CD14-positive monocyte (primary cell): ENCODE measurements at regions not wholly inside any gene's neighbourhood (a gene's known extent, or its start where the extent isn't known, plus 50 kb on each side); places are given as distances from the start of the nearest gene placed in this dataset.
"Not testable (repeated sequence)": the region's sequence is repeated elsewhere in the genome, so short reads cannot be mapped to it uniquely, and the experiment has no call there.

Source experiments
- DNase-seq, 3 donors: peaks; one replicate each; pipeline ENCODE4 v3.0.0-alpha.2; 2011 to 2022
- H2AFZ ChIP-seq: 2 replicates; pipeline ENCODE4 v1.6.0; 2012; ENCODE audit warnings: mild to moderate bottlenecking, low read depth, low read length, inconsistent platforms; ENCODE audit not compliant: insufficient read depth, poor library complexity, severe bottlenecking
- H3K27ac ChIP-seq, 2 donors: 1 replicate in 1 of 2; 2 replicates in 1 of 2; pipeline ENCODE4 v1.5.1; 2012 to 2013; ENCODE audit warnings: low read length in 2 of 2, control low read depth in 1 of 2, inconsistent platforms in 1 of 2, low read depth in 1 of 2, mild to moderate bottlenecking in 1 of 2
- H3K27me3 ChIP-seq, 2 donors: one replicate each; pipeline versions ENCODE4 v1.6.0 to v1.6.1; 2011 to 2013; ENCODE audit warnings: low read length in 2 of 2; ENCODE audit not compliant: control insufficient read depth in 2 of 2, insufficient read depth in 2 of 2
- H3K36me3 ChIP-seq, 2 donors: replicated peaks in 1 of 2; 1 replicate in 1 of 2; 2 replicates in 1 of 2; pipeline versions ENCODE4 v1.5.1 to v1.6.1; 2012 to 2013; ENCODE audit warnings: low read length in 2 of 2, control low read depth in 1 of 2, inconsistent platforms in 1 of 2, mild to moderate bottlenecking in 1 of 2; ENCODE audit not compliant: insufficient read depth in 2 of 2, control insufficient read depth in 1 of 2
- H3K4me1 ChIP-seq, 2 donors: 1 replicate in 1 of 2; 2 replicates in 1 of 2; pipeline versions ENCODE4 v1.5.1 to v1.6.1; 2012 to 2013; ENCODE audit warnings: low read length in 2 of 2, control low read depth in 1 of 2, inconsistent platforms in 1 of 2, mild to moderate bottlenecking in 1 of 2, moderate library complexity in 1 of 2; ENCODE audit not compliant: insufficient read depth in 2 of 2, control insufficient read depth in 1 of 2
- H3K4me2 ChIP-seq: replicated peaks from 2 replicates; pipeline ENCODE3; 2012; ENCODE audit warnings: low read length, moderate library complexity, mild to moderate bottlenecking; ENCODE audit not compliant: poor library complexity, severe bottlenecking; ENCODE audit errors: extremely low read depth
- H3K4me3 ChIP-seq, 3 experiments: fragments of 200-600 bp in 1 of 3; sonication (generic) in 1 of 3; replicated peaks in 1 of 3; 1 replicate in 2 of 3; 2 replicates in 1 of 3; pipeline ENCODE4 v1.5.1; 2011 to 2013; ENCODE audit warnings: low read length in 3 of 3, mild to moderate bottlenecking in 3 of 3, control low read depth in 2 of 3, low read depth in 2 of 3, inconsistent platforms in 1 of 3, moderate library complexity in 1 of 3
- H3K79me2 ChIP-seq: 2 replicates; pipeline ENCODE4 v1.6.0; 2012; ENCODE audit warnings: mild to moderate bottlenecking, control low read depth, inconsistent platforms, low read length, moderate library complexity; ENCODE audit not compliant: insufficient read depth
- H3K9ac ChIP-seq: 2 replicates; pipeline ENCODE4 v1.6.0; 2017; ENCODE audit warnings: low read length, mild to moderate bottlenecking; ENCODE audit not compliant: insufficient read depth, poor library complexity, severe bottlenecking
- H3K9me3 ChIP-seq, 2 donors: replicated peaks in 1 of 2; 1 replicate in 1 of 2; 2 replicates in 1 of 2; pipeline versions ENCODE4 v1.5.1 to v1.6.1; 2012 to 2013; ENCODE audit warnings: low read length in 2 of 2, control low read depth in 1 of 2; ENCODE audit not compliant: control insufficient read depth in 1 of 2, insufficient read depth in 1 of 2
- H4K20me1 ChIP-seq: 2 replicates; pipeline ENCODE4 v1.6.0; 2012; ENCODE audit warnings: mild to moderate bottlenecking, low read length, control low read depth, moderate library complexity; ENCODE audit not compliant: insufficient read depth
- H3K27ac Mint-ChIP-seq, 7 donors: one replicate each; pipeline ENCODE4 v1.8.0; 2020; ENCODE audit warnings: mild to moderate bottlenecking in 7 of 7, mixed read lengths in 7 of 7, moderate library complexity in 6 of 7, inconsistent platforms in 2 of 7
- H3K27me3 Mint-ChIP-seq, 3 donors: one replicate each; pipeline ENCODE4 v1.8.0; 2021 to 2022; ENCODE audit warnings: low read depth in 3 of 3, mild to moderate bottlenecking in 3 of 3, mixed read lengths in 3 of 3, moderate library complexity in 3 of 3, inconsistent platforms in 1 of 3
- H3K36me3 Mint-ChIP-seq, 2 donors: one replicate each; pipeline ENCODE4 v1.8.0; 2020; ENCODE audit warnings: mixed read lengths in 2 of 2, inconsistent platforms in 1 of 2, mild to moderate bottlenecking in 1 of 2
- H3K4me1 Mint-ChIP-seq: one replicate; pipeline ENCODE4 v1.8.0; 2020; ENCODE audit warnings: mild to moderate bottlenecking, mixed read lengths
- H3K4me3 Mint-ChIP-seq, 2 donors: one replicate each; pipeline ENCODE4 v1.8.0; 2020; ENCODE audit warnings: mild to moderate bottlenecking in 2 of 2, mixed read lengths in 2 of 2, moderate library complexity in 1 of 2
- H3K9me3 Mint-ChIP-seq, 7 donors: one replicate each; pipeline ENCODE4 v1.8.0; 2020 to 2022; ENCODE audit warnings: mixed read lengths in 7 of 7, mild to moderate bottlenecking in 6 of 7, moderate library complexity in 6 of 7, inconsistent platforms in 2 of 7
- WGBS: methylation state at CpG from one replicate; pipeline ENCODE4 v1.1.5; 2013; ENCODE audit warnings: missing lambda C conversion rate; ENCODE audit not compliant: insufficient coverage; 5-methylcytosine and 5-hydroxymethylcytosine counted together
- intact Hi-C, 2 donors: fragments of 100-400 bp; cut with micrococcal nuclease; formaldehyde crosslinking; loops; one replicate each; pipeline versions ENCODE4 v1.15.0 to v1.15.1; 2023
- TF ChIP-seq, protein P1 (sequence below): fragments of 200-600 bp; IDR thresholded peaks from one replicate; pipeline ENCODE4 v1.8.0; 2022; ENCODE audit warnings: antibody characterized with exemption, mild to moderate bottlenecking

DNA sequence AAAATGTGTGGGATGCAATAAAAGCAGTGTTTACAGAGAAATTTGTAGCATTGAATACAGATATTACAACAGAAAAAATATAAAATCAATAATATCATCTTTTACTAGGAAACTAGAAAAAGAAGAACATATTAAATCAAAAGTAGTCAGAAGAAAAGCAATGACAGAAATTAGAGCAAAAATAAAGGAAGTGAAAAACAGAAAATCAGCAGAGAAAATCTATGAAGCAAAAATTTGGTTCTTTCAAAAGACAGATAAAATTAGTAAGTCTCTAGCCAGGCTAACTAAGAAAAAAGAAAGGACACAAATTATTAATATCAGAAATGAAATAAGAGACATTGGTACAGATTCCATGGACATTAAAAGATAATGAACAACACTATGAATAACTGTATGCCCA, 212.0 kb upstream of the MGAT5 start:
- Histone ChIP-seq H3K36me3 (no peaks in the 10 kb centered on the region), H2AFZ (no peak overlapping the region), H3K4me3 (no peak overlapping the region), H3K79me2 (no peaks in the 10 kb centered on the region), H3K27ac (no peak overlapping the region), H3K9ac (no peak overlapping the region), H3K4me1 (no peaks in the 10 kb centered on the region), H3K9me3 (peaks cover 0 to 9% of the 10 kb centered on the region in 2 donors), H3K4me2 (no peak overlapping the region), H4K20me1 (no peaks in the 10 kb centered on the region), H3K27me3 (no peaks in the 10 kb centered on the region)
- H3K4me1 Mint-ChIP-seq: peaks cover 15% of the 10 kb centered on the region
- peaks cover 4 to 32% (median 17%) of the 10 kb centered on the region in 7 donors for H3K9me3 Mint-ChIP-seq
- peaks cover 0 to 9% (median 8%) of the 10 kb centered on the region in 3 donors for H3K27me3 Mint-ChIP-seq
- H3K36me3 Mint-ChIP-seq: no peaks in the 10 kb centered on the region
- intact Hi-C loops: no loop called here
- DNase-seq: no peak
- H3K4me3 Mint-ChIP-seq: no peak overlapping the region
- TF ChIP-seq, protein P1, sequence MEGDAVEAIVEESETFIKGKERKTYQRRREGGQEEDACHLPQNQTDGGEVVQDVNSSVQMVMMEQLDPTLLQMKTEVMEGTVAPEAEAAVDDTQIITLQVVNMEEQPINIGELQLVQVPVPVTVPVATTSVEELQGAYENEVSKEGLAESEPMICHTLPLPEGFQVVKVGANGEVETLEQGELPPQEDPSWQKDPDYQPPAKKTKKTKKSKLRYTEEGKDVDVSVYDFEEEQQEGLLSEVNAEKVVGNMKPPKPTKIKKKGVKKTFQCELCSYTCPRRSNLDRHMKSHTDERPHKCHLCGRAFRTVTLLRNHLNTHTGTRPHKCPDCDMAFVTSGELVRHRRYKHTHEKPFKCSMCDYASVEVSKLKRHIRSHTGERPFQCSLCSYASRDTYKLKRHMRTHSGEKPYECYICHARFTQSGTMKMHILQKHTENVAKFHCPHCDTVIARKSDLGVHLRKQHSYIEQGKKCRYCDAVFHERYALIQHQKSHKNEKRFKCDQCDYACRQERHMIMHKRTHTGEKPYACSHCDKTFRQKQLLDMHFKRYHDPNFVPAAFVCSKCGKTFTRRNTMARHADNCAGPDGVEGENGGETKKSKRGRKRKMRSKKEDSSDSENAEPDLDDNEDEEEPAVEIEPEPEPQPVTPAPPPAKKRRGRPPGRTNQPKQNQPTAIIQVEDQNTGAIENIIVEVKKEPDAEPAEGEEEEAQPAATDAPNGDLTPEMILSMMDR: no peak
- H3K27ac Mint-ChIP-seq: no peak overlapping the region

- 96% methylated on average over 6 of the region's 8 CpGs for WGBS
- H3K27ac Mint-ChIP-seq: not testable (repeated sequence)
Measured at GRCh38 chr2:134043028-134043427, 210.8 kb upstream of the MGAT5 start.

More at GRCh38 chr2:134043028-134043427, 210.8 kb upstream of the MGAT5 start:
- H4K20me1 ChIP-seq, H3K79me2 ChIP-seq, H3K4me1 ChIP-seq, H3K27me3 ChIP-seq, H3K27ac ChIP-seq, H3K9me3 ChIP-seq, intact Hi-C loops, H3K4me3 ChIP-seq, H3K36me3 ChIP-seq, H3K4me2 ChIP-seq, H3K36me3 Mint-ChIP-seq, DNase-seq, H2AFZ ChIP-seq, H3K9ac ChIP-seq, H3K27me3 Mint-ChIP-seq, H3K4me3 Mint-ChIP-seq: not testable (repeated sequence)
- Mint-ChIP-seq H3K4me1 (peaks cover 15% of the 10 kb centered on the region), H3K9me3 (peaks cover 7 to 31% (median 21%) of the 10 kb centered on the region in 7 donors)
